ENCODE measurements at regions not wholly inside any gene's neighbourhood (a gene's known extent, or its start where the extent isn't known, plus 50 kb on each side); places are given as distances from the start of the nearest gene placed in this dataset.

DNA sequence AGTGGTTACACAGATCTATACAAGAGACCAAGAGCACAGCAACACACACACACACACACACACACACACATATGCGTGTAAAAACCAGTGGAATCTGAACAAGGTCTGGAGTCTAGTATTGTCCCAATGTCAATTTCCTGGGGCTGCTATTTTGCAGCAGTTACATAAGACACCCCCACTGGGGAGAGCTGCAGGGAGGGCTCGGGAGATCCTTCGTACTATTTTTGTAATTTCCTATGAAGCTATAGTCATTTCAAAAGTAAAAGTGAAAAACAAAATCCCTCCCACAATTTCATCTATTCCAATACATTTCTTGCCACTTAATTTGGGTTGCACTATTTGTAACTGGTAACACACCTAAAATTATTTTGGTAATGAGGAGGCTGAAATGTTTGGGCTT, 68.5 kb downstream of the C16orf95 start:
- DNase-seq (ENCODE audit: low read depth in 2 of 2): no peak

GRCh38 chr16:87249425-87249824, 67.8 kb downstream of the C16orf95 start:
- DNase-seq (ENCODE audit: low read depth in 2 of 2): no peak

DNA sequence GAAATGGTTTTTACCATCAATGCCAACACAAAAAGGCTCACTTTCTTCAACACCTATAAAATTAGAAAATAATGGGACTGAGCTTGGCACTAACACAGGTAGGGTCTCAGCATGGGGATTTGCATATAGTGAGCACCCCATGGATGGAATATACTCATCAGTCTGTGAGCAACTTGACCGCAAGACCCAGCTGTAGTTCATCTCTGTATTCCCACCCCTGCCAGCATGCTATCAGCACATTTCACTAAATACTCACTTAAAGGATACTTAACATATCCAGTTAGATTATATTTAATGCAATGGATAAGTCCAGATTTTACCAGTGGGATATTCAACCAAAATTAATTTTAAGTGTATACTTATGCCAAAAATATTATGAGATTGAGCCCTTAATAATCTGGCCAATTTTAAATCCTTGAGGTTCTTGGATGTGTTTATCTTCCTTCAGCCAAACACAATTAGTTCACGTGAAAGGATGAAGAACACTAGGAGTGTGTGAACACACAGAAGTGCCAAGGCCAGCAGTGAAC, 66.7 kb downstream of the C16orf95 start:
- no peak for DNase-seq (ENCODE audit: low read depth in 2 of 2)

DNA sequence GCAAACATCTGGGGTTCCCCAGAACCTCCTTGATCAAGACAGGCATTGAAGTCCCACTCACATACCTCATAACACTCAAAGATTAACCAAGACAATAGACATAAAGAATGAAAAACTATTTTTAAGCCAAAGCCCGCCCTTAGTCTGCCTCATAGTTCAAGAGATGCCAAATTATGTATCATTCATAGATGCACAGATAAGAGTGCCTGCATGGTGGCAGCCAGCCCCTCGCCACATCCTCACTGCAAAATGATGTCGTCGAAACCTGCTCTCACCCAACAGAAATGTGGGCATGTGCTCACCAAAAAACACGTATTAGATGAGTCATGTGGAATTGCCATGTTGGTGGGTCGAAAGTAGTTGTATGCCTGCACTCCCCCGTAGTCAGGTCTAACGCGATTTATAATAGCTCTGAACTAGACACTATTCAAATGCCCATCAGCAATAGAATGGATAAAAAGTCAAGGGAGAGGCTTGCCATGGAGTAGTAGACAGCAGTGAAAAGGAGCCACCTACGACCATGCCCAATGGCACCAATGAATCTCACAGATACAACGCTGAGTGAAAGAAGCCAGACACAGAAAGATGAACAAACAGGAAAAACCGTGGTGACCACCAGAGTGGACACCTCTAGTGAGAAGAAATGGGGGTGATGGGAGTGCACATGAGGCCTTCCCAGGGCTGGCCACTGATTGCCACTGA, 64.8 kb downstream of the C16orf95 start:
- no peak for DNase-seq (ENCODE audit: low read depth in 2 of 2)

Measured in stimulated activated CD8-positive, alpha-beta memory T cell treated with anti-CD3 and anti-CD28 coated beads, Interleukin-15, amount 100 ng/mL, for 48 hours (primary cell).